CD4-positive, alpha-beta T cell (primary cell): ENCODE measurements at regions not wholly inside any gene's neighbourhood (a gene's known extent, or its start where the extent isn't known, plus 50 kb on each side); places are given as distances from the start of the nearest gene placed in this dataset.

Source experiments
- ATAC-seq: fragments of 200-7000 bp; cut with Tn5 transposase; one replicate; pipeline ENCODE4 v1.10.0; 2022; ENCODE audit warnings: mild to moderate bottlenecking; ENCODE audit not compliant: poor library complexity
- CTCF ChIA-PET: fragments of 350-600 bp; sonication (Branson Sonifier 250); formaldehyde crosslinking; loops from one replicate; lab custom pipeline; 2021; ENCODE audit warnings: antibody characterized with exemption, inconsistent platforms; lab: Charles Lee
- POLR2A ChIA-PET: fragments of 350-600 bp; sonication (Branson Sonifier 250); formaldehyde crosslinking; loops from one replicate; lab custom pipeline; 2021; ENCODE audit warnings: antibody characterized with exemption, inconsistent platforms; lab: Charles Lee
- DNase-seq, 14 experiments: peaks; one replicate each; pipeline ENCODE4 v3.0.0-alpha.2; 2013 to 2020; ENCODE audit warnings: mixed read lengths in 2 of 14
- H3K27ac ChIP-seq, 2 donors: one replicate each; pipeline versions ENCODE4 v1.5.1 to v1.7.0; 2013; ENCODE audit warnings: low read length in 2 of 2, low read depth in 1 of 2, mild to moderate bottlenecking in 1 of 2
- H3K27me3 ChIP-seq, 2 experiments: 1 replicate in 1 of 2; 2 replicates in 1 of 2; pipeline versions ENCODE4 v1.6.1 to v1.7.0; 2013; ENCODE audit warnings: low read length in 2 of 2, control low read depth in 1 of 2, mild to moderate bottlenecking in 1 of 2, moderate library complexity in 1 of 2; ENCODE audit not compliant: insufficient read depth in 2 of 2, control insufficient read depth in 1 of 2
- H3K36me3 ChIP-seq: one replicate; pipeline ENCODE4 v1.6.1; 2013; ENCODE audit warnings: low read length, control low read depth; ENCODE audit not compliant: insufficient read depth
- H3K4me1 ChIP-seq: one replicate; pipeline ENCODE4 v1.6.1; 2013; ENCODE audit warnings: low read length, control low read depth; ENCODE audit not compliant: insufficient read depth
- H3K4me3 ChIP-seq: one replicate; pipeline ENCODE4 v1.5.1; 2013; ENCODE audit warnings: mild to moderate bottlenecking, low read length, moderate library complexity
- H3K9me3 ChIP-seq, 2 experiments: 1 replicate in 1 of 2; 2 replicates in 1 of 2; pipeline versions ENCODE4 v1.6.1 to v1.7.0; 2013; ENCODE audit warnings: low read length in 2 of 2, mild to moderate bottlenecking in 2 of 2, control low read depth in 1 of 2, moderate library complexity in 1 of 2; ENCODE audit not compliant: control insufficient read depth in 1 of 2, insufficient read depth in 1 of 2
- H3K27ac Mint-ChIP-seq: one replicate; pipeline ENCODE4 v1.8.0; 2020; ENCODE audit warnings: mixed read lengths
- H3K27me3 Mint-ChIP-seq: one replicate; pipeline ENCODE4 v1.8.0; 2021; ENCODE audit warnings: mixed read lengths
- H3K36me3 Mint-ChIP-seq: one replicate; pipeline ENCODE4 v1.8.0; 2021; ENCODE audit warnings: low read depth, mixed read lengths
- H3K4me1 Mint-ChIP-seq: one replicate; pipeline ENCODE4 v1.8.0; 2021; ENCODE audit warnings: low read depth, mixed read lengths
- H3K4me3 Mint-ChIP-seq: one replicate; pipeline ENCODE4 v1.8.0; 2020; ENCODE audit warnings: mild to moderate bottlenecking, mixed read lengths
- H3K9me3 Mint-ChIP-seq: one replicate; pipeline ENCODE4 v1.8.0; 2020; ENCODE audit warnings: mixed read lengths
- CTCF ChIP-seq: fragments of 200-600 bp; IDR thresholded peaks from one replicate; pipeline ENCODE4 v1.8.0; 2022; ENCODE audit warnings: antibody characterized with exemption, mild to moderate bottlenecking
- intact Hi-C, 2 experiments: fragments of 100-400 bp; cut with DNase I in 1 of 2; cut with micrococcal nuclease in 1 of 2; formaldehyde crosslinking; loops; one replicate each; pipeline versions ENCODE4 v1.15.1 to v1.9.0; 2023 to 2025; cut with DNase I, micrococcal nuclease

- Histone ChIP-seq H3K4me1 (no peaks in the 10 kb centered on the region), H3K9me3 (no peaks in the 10 kb centered on the region), H3K36me3 (no peaks in the 10 kb centered on the region), H3K27me3 (no peaks in the 10 kb centered on the region), H3K27ac (no peak overlapping the region), H3K4me3 (no peak overlapping the region)
- no peak overlapping the region for H3K4me3 Mint-ChIP-seq
- no peak for ATAC-seq
- no peaks in the 10 kb centered on the region for H3K9me3 Mint-ChIP-seq
- no peak for DNase-seq
- no peaks in the 10 kb centered on the region for H3K36me3 Mint-ChIP-seq
- CTCF ChIA-PET: interaction anchor here (1.0 kb wide), 1 partner anchor 9 kb away, joined by 3 read pairs; no protein-coding TSS in a partner anchor
- no peaks in the 10 kb centered on the region for H3K27me3 Mint-ChIP-seq
- intact Hi-C loops: no loop called here
- TF ChIP-seq CTCF: no peak
- POLR2A ChIA-PET: interaction anchor here (0.7 kb wide), 1 partner anchor 11 kb away, joined by 3 read pairs; no protein-coding TSS in a partner anchor
- H3K27ac Mint-ChIP-seq: no peak overlapping the region
- no peaks in the 10 kb centered on the region for H3K4me1 Mint-ChIP-seq
These were observed 164.7 kb upstream of the MEIS1 start for GRCh38 chr2:66270247-66270646.

- Histone ChIP-seq H3K4me1 (no peaks in the 10 kb centered on the region), H3K4me3 (no peak overlapping the region), H3K36me3 (no peaks in the 10 kb centered on the region), H3K9me3 (no peaks in the 10 kb centered on the region), H3K27me3 (no peaks in the 10 kb centered on the region), H3K27ac (no peak overlapping the region)
- H3K36me3 Mint-ChIP-seq: no peaks in the 10 kb centered on the region
- H3K9me3 Mint-ChIP-seq: no peaks in the 10 kb centered on the region
- ATAC-seq (no peak), DNase-seq (no peak)
- no peak overlapping the region for H3K4me3 Mint-ChIP-seq
- ChIA-PET CTCF (no interaction called here), POLR2A (no interaction called here)
- intact Hi-C loops: no loop called here
- H3K27me3 Mint-ChIP-seq: no peaks in the 10 kb centered on the region
- no peak for TF ChIP-seq CTCF
- no peaks in the 10 kb centered on the region for H3K4me1 Mint-ChIP-seq
- H3K27ac Mint-ChIP-seq: no peak overlapping the region
These were observed 165.8 kb upstream of the MEIS1 start for GRCh38 chr2:66269166-66269565.

GRCh38 chr2:66268756-66269155 lies 166.2 kb upstream of the MEIS1 start:
- H3K27ac Mint-ChIP-seq: no peak overlapping the region
- no peaks in the 10 kb centered on the region for H3K9me3 Mint-ChIP-seq
- H3K4me1 Mint-ChIP-seq: no peaks in the 10 kb centered on the region
- ChIA-PET CTCF (no interaction called here), POLR2A (no interaction called here)
- ATAC-seq (no peak), DNase-seq (no peak)
- H3K4me3 Mint-ChIP-seq: no peak overlapping the region
- Histone ChIP-seq H3K27me3 (no peaks in the 10 kb centered on the region), H3K9me3 (no peaks in the 10 kb centered on the region), H3K4me3 (no peak overlapping the region), H3K4me1 (no peaks in the 10 kb centered on the region), H3K27ac (no peak overlapping the region), H3K36me3 (no peaks in the 10 kb centered on the region)
- intact Hi-C loops: no loop called here
- H3K36me3 Mint-ChIP-seq: no peaks in the 10 kb centered on the region
- TF ChIP-seq CTCF: no peak
- no peaks in the 10 kb centered on the region for H3K27me3 Mint-ChIP-seq
